Neural cell (in vitro differentiated cells): ENCODE measurements at regions not wholly inside any gene's neighbourhood (a gene's known extent, or its start where the extent isn't known, plus 50 kb on each side); places are given as distances from the start of the nearest gene placed in this dataset.

ENCODE experiments used
- H2AFZ ChIP-seq: fragments of 200-600, 300-800 bp; sonication (generic), shearing (Covaris generic); 2 replicates; pipeline ENCODE4 v1.6.0; 2014; ENCODE audit warnings: low read depth, mild to moderate bottlenecking, antibody characterized with exemption, low read length, moderate library complexity
- H3F3A ChIP-seq: fragments of 200-600 bp; shearing (Covaris generic); 2 replicates; pipeline ENCODE4 v1.6.1; 2016; ENCODE audit warnings: mild to moderate bottlenecking, moderate library complexity, mixed read lengths, antibody characterized with exemption, low read length; ENCODE audit not compliant: insufficient read depth, poor library complexity, severe bottlenecking
- H3K27ac ChIP-seq: fragments of 200-600, 300-800 bp; sonication (generic), shearing (Covaris generic); 2 replicates; pipeline ENCODE4 v1.5.1; 2014; ENCODE audit warnings: mild to moderate bottlenecking, low read length, moderate library complexity
- H3K27me3 ChIP-seq: fragments of 300-800, 200-600 bp; sonication (generic), shearing (Covaris generic); 2 replicates; pipeline ENCODE4 v1.6.0; 2014; ENCODE audit warnings: mild to moderate bottlenecking, low read depth, low read length, moderate library complexity; ENCODE audit not compliant: insufficient read depth
- H3K36me3 ChIP-seq: fragments of 300-800, 200-600 bp; sonication (generic), shearing (Covaris generic); 2 replicates; pipeline ENCODE4 v1.5.1; 2014; ENCODE audit warnings: mild to moderate bottlenecking, antibody characterized with exemption, low read length, moderate library complexity; ENCODE audit not compliant: insufficient read depth
- H3K4me2 ChIP-seq: fragments of 300-800, 200-600 bp; sonication (generic), shearing (Covaris generic); 2 replicates; pipeline ENCODE4 v1.6.0; 2014; ENCODE audit warnings: mild to moderate bottlenecking, low read length
- H3K4me3 ChIP-seq: fragments of 300-800, 200-600 bp; sonication (generic), shearing (Covaris generic); 2 replicates; pipeline ENCODE4 v1.5.1; 2014; ENCODE audit warnings: mild to moderate bottlenecking, low read length, moderate library complexity
- H3K79me2 ChIP-seq: fragments of 200-600 bp; shearing (Covaris generic); replicated peaks from 2 replicates; pipeline ENCODE4 v1.6.0; 2014; ENCODE audit warnings: mild to moderate bottlenecking, low read length, moderate library complexity; ENCODE audit not compliant: insufficient read depth
- H3K9ac ChIP-seq: fragments of 300-800, 200-600 bp; sonication (generic), shearing (Covaris generic); 2 replicates; pipeline ENCODE4 v1.6.1; 2016; ENCODE audit warnings: mild to moderate bottlenecking, low read length, mixed read lengths
- H3K9me2 ChIP-seq: fragments of 200-600 bp; shearing (Covaris generic); 2 replicates; pipeline ENCODE4 v1.6.1; 2016; ENCODE audit warnings: mild to moderate bottlenecking, low read length, mixed read lengths; ENCODE audit not compliant: insufficient read depth
- H3K9me3 ChIP-seq: fragments of 200-600, 300-800 bp; sonication (generic), shearing (Covaris generic); 2 replicates; pipeline ENCODE4 v1.6.1; 2016; ENCODE audit warnings: mild to moderate bottlenecking, mixed run types, low read length, moderate library complexity, mixed read lengths
- H4K20me1 ChIP-seq: fragments of 200-600 bp; shearing (Covaris generic); 2 replicates; pipeline ENCODE4 v1.6.1; 2016; ENCODE audit warnings: mild to moderate bottlenecking, mixed run types; ENCODE audit not compliant: insufficient read depth
- EP300 ChIP-seq: fragments of 450-650 bp; conservative IDR thresholded peaks from 2 replicates; pipeline ENCODE4 v1.6.1; 2014; ENCODE audit warnings: antibody characterized with exemption, mild to moderate bottlenecking, moderate library complexity; ENCODE audit not compliant: poor library complexity, severe bottlenecking
- EZH2 ChIP-seq: fragments of 200-600, 300-800 bp; shearing (Covaris generic), sonication (generic); IDR thresholded peaks from 2 replicates; pipeline ENCODE4 v1.6.1; 2014; ENCODE audit warnings: antibody characterized with exemption, low read length, borderline replicate concordance, mild to moderate bottlenecking; ENCODE audit not compliant: insufficient read depth, poor library complexity, severe bottlenecking
- MXI1 ChIP-seq: fragments of 450-650 bp; conservative IDR thresholded peaks from 2 replicates; pipeline ENCODE4 v1.6.1; 2014; ENCODE audit warnings: antibody characterized with exemption, mild to moderate bottlenecking; ENCODE audit not compliant: poor library complexity, severe bottlenecking
- POLR2AphosphoS5 ChIP-seq: IDR thresholded peaks from 2 replicates; pipeline ENCODE4 v1.6.1; 2012
- RAD21 ChIP-seq: fragments of 450-650 bp; conservative IDR thresholded peaks from 2 replicates; pipeline ENCODE4 v1.6.1; 2014; ENCODE audit warnings: antibody characterized with exemption, mild to moderate bottlenecking, moderate library complexity
- SMC3 ChIP-seq: fragments of 450-650 bp; conservative IDR thresholded peaks from 2 replicates; pipeline ENCODE4 v1.6.1; 2014; ENCODE audit warnings: antibody characterized with exemption, mild to moderate bottlenecking, moderate library complexity; ENCODE audit not compliant: poor library complexity
- TAF1 ChIP-seq: IDR thresholded peaks from 2 replicates; pipeline ENCODE4 v1.6.1; 2012; ENCODE audit warnings: low read depth
- TF ChIP-seq, protein P1 (sequence below): fragments of 450-650 bp; IDR thresholded peaks from 2 replicates; pipeline ENCODE4 v1.5.1; 2014; ENCODE audit warnings: antibody characterized with exemption, mild to moderate bottlenecking, moderate library complexity; ENCODE audit not compliant: poor library complexity, severe bottlenecking
- TF ChIP-seq, protein P2 (sequence below): IDR thresholded peaks from 2 replicates; pipeline ENCODE4 v1.6.1; 2012; ENCODE audit warnings: borderline replicate concordance

DNA sequence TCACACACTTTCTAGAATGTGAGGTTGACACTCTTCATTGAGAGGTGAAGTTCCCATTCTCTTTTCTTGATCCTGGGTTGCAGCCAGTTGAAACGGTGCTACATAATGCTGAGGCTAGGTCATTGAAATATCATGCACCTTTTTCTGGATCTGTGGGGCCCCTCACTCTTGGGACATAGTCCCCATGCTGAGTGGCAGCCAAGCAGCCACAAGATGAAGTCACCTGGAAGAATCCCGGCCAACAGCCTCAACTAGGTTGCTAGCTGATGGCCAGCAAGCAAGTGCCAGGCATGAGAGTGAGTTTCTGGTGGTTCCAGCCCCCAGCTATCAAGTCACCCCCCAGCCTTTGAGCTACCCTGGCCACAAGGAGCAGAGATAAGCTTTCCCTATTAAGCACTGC, 148.5 kb upstream of the TSHZ3 start:
- Histone ChIP-seq H3K36me3 (no peaks in the 10 kb centered on the region), H3K9me3 (no peaks in the 10 kb centered on the region), H3K4me2 (no peak overlapping the region)

DNA sequence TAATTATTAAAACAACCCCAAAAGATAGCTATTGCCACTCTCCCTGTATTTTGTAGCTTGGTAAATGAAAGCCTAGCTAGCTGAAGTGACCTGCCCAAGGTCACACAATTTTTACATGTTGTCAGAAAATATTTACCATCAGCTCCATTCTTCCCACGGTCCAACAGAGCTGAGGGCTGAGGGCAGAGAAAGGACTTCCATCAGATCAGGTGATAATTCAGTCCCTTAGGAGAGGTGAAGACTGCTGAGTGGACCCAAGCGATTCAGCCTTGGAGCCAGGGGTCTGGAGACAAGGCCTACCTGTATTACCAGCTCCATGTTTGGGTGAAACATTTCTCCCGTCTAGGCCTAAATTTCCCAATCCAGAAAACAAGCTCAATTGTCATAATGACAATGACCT, 149.5 kb upstream of the TSHZ3 start:
- no peaks in the 10 kb centered on the region for H3K27me3 ChIP-seq
- TF ChIP-seq, protein P1, sequence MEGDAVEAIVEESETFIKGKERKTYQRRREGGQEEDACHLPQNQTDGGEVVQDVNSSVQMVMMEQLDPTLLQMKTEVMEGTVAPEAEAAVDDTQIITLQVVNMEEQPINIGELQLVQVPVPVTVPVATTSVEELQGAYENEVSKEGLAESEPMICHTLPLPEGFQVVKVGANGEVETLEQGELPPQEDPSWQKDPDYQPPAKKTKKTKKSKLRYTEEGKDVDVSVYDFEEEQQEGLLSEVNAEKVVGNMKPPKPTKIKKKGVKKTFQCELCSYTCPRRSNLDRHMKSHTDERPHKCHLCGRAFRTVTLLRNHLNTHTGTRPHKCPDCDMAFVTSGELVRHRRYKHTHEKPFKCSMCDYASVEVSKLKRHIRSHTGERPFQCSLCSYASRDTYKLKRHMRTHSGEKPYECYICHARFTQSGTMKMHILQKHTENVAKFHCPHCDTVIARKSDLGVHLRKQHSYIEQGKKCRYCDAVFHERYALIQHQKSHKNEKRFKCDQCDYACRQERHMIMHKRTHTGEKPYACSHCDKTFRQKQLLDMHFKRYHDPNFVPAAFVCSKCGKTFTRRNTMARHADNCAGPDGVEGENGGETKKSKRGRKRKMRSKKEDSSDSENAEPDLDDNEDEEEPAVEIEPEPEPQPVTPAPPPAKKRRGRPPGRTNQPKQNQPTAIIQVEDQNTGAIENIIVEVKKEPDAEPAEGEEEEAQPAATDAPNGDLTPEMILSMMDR, result no peak
- TF ChIP-seq, protein P2, sequence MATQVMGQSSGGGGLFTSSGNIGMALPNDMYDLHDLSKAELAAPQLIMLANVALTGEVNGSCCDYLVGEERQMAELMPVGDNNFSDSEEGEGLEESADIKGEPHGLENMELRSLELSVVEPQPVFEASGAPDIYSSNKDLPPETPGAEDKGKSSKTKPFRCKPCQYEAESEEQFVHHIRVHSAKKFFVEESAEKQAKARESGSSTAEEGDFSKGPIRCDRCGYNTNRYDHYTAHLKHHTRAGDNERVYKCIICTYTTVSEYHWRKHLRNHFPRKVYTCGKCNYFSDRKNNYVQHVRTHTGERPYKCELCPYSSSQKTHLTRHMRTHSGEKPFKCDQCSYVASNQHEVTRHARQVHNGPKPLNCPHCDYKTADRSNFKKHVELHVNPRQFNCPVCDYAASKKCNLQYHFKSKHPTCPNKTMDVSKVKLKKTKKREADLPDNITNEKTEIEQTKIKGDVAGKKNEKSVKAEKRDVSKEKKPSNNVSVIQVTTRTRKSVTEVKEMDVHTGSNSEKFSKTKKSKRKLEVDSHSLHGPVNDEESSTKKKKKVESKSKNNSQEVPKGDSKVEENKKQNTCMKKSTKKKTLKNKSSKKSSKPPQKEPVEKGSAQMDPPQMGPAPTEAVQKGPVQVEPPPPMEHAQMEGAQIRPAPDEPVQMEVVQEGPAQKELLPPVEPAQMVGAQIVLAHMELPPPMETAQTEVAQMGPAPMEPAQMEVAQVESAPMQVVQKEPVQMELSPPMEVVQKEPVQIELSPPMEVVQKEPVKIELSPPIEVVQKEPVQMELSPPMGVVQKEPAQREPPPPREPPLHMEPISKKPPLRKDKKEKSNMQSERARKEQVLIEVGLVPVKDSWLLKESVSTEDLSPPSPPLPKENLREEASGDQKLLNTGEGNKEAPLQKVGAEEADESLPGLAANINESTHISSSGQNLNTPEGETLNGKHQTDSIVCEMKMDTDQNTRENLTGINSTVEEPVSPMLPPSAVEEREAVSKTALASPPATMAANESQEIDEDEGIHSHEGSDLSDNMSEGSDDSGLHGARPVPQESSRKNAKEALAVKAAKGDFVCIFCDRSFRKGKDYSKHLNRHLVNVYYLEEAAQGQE, result no peak
- no peak for TF ChIP-seq POLR2AphosphoS5
- TF ChIP-seq TAF1, result no peak
- TF ChIP-seq EZH2, result no peak
- TF ChIP-seq MXI1, result no peak
- TF ChIP-seq EP300, result no peak
- no peak for TF ChIP-seq SMC3
- no peak for TF ChIP-seq RAD21
- H4K20me1 ChIP-seq, result no peaks in the 10 kb centered on the region

More for the DNA sequence above, 148.5 kb upstream of the TSHZ3 start:
- Histone ChIP-seq H3K4me3 (no peak overlapping the region), H3K27ac (no peak overlapping the region), H4K20me1 (no peaks in the 10 kb centered on the region), H3K9me2 (no peaks in the 10 kb centered on the region), H3K9ac (no peak overlapping the region), H3F3A (no peaks in the 10 kb centered on the region), H3K27me3 (no peaks in the 10 kb centered on the region), H3K79me2 (no peaks in the 10 kb centered on the region), H2AFZ (no peak overlapping the region)
- TF ChIP-seq, protein P1, result no peak
- no peak for TF ChIP-seq RAD21
- TF ChIP-seq EP300, result no peak
- no peak for TF ChIP-seq EZH2
- TF ChIP-seq TAF1, result no peak
- TF ChIP-seq, protein P2, result no peak
- no peak for TF ChIP-seq POLR2AphosphoS5
- no peak for TF ChIP-seq SMC3
- no peak for TF ChIP-seq MXI1

More for the DNA sequence above, 149.5 kb upstream of the TSHZ3 start:
- Histone ChIP-seq H3K27ac (no peak overlapping the region), H2AFZ (no peak overlapping the region), H3K9me2 (no peaks in the 10 kb centered on the region), H3K4me2 (no peak overlapping the region), H3K79me2 (no peaks in the 10 kb centered on the region), H3K4me3 (no peak overlapping the region), H3K36me3 (no peaks in the 10 kb centered on the region), H3K9ac (no peak overlapping the region), H3K9me3 (no peaks in the 10 kb centered on the region), H3F3A (no peaks in the 10 kb centered on the region)
